ENCODE measurements at regions not wholly inside any gene's neighbourhood (a gene's known extent, or its start where the extent isn't known, plus 50 kb on each side); places are given as distances from the start of the nearest gene placed in this dataset.

- TF ChIP-seq CTCF (IDR thresholded peaks at IDR 0.05) (no peak), POLR2A (IDR thresholded peaks at IDR 0.05) (no peak)
These were observed 358.3 kb upstream of the MTNR1B start for GRCh38 chr11:92611157-92611556.

All from body of pancreas (tissue), 4 donors.